ENCODE measurements at regions not wholly inside any gene's neighbourhood (a gene's known extent, or its start where the extent isn't known, plus 50 kb on each side); places are given as distances from the start of the nearest gene placed in this dataset.

- H3K27me3 Mint-ChIP-seq: no peaks in the 10 kb centered on the region
- H3K4me1 Mint-ChIP-seq: no peaks in the 10 kb centered on the region
- H3K9me3 Mint-ChIP-seq: peaks cover 11% of the 10 kb centered on the region
- no peak overlapping the region for H3K4me3 Mint-ChIP-seq
- H3K27ac Mint-ChIP-seq: no peak overlapping the region
- peaks cover 2% of the 10 kb centered on the region for H3K36me3 Mint-ChIP-seq
Measured at GRCh38 chr2:64393383-64394010, 60.5 kb upstream of the LGALSL start.

DNA sequence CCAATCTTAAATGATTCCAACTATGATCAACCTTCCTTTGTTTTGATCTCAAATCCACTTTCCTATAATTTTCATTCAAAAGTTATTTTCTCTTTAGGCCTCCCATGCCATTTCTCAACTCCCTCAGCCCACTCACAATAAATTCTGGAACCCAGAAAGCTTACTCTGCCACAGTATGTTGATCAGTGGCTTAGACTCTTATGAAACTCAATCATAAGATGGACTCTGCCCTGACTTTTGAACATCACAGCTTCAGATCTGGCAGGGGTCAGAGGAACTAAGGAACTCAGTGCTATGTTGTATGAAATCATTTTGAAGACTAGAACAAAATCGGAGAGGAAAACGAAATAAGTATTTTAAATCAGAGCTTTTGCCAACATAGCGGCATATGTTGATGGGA lies 59.8 kb upstream of the LGALSL start:
- H3K36me3 Mint-ChIP-seq: peaks cover 2% of the 10 kb centered on the region
- H3K9me3 Mint-ChIP-seq: peaks cover 11% of the 10 kb centered on the region
- H3K27ac Mint-ChIP-seq: no peak overlapping the region
- no peak overlapping the region for H3K4me3 Mint-ChIP-seq
- H3K4me1 Mint-ChIP-seq: no peaks in the 10 kb centered on the region
- peaks cover 1% of the 10 kb centered on the region for H3K27me3 Mint-ChIP-seq

- H3K27me3 Mint-ChIP-seq: peaks cover 1% of the 10 kb centered on the region
- H3K27ac Mint-ChIP-seq: no peak overlapping the region
- no peaks in the 10 kb centered on the region for H3K4me1 Mint-ChIP-seq
- H3K4me3 Mint-ChIP-seq: no peak overlapping the region
- no peaks in the 10 kb centered on the region for H3K36me3 Mint-ChIP-seq
- H3K9me3 Mint-ChIP-seq: peaks cover 2% of the 10 kb centered on the region
Measured at GRCh38 chr2:64396001-64396400, 58.0 kb upstream of the LGALSL start.

DNA sequence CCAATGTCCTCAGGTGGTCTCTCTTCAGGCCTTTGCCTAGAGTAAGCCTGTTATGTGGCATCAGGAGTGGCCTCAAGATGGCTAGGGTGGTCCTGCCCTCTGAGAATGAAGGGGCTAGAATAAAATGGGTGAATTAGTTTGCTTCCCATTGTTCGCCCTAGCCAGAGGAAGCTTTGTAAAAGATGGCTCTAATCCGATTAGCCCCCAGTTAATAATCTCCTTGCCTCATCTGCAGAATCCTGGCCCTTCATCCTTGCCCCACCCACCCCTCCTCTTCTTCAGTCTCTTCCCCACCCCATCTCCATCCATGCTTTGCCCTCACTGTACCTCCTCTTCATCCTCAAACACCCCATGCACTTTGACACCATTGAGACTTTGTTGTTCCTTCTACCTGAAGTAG lies 57.4 kb upstream of the LGALSL start:
- no peaks in the 10 kb centered on the region for H3K4me1 Mint-ChIP-seq
- H3K36me3 Mint-ChIP-seq: no peaks in the 10 kb centered on the region
- no peak overlapping the region for H3K4me3 Mint-ChIP-seq

GRCh38 chr2:64398516-64399129 lies 55.3 kb upstream of the LGALSL start:
- H3K36me3 Mint-ChIP-seq: no peaks in the 10 kb centered on the region
- no peak overlapping the region for H3K27ac Mint-ChIP-seq
- no peaks in the 10 kb centered on the region for H3K9me3 Mint-ChIP-seq

More for the DNA sequence above, 57.4 kb upstream of the LGALSL start:
- no peaks in the 10 kb centered on the region for H3K9me3 Mint-ChIP-seq
- H3K27me3 Mint-ChIP-seq: peaks cover 1% of the 10 kb centered on the region
- H3K27ac Mint-ChIP-seq: no peak overlapping the region

DNA sequence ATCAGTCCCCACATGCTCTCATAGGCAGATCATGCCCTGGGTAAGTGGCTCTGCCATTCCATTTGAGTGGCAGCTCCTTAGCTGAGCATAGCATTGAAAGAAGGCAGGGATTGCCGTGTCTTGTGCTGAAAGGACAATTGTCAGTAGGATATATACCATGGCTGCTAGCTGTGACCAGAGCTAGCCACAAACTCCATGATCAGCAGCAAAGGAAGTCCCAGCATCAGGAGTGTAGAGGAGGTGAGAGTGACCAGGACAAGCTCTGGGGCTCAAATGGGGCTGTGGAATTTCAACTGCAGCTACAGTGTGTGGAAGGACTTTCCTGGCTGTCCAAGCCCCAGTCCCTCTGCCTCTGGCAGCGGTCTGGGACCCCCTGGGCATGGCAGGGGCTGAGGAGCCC lies 54.4 kb upstream of the LGALSL start:
- peaks cover 1% of the 10 kb centered on the region for H3K27me3 Mint-ChIP-seq
- H3K4me1 Mint-ChIP-seq: no peaks in the 10 kb centered on the region
- H3K36me3 Mint-ChIP-seq: no peaks in the 10 kb centered on the region
- no peak overlapping the region for H3K4me3 Mint-ChIP-seq
- no peaks in the 10 kb centered on the region for H3K9me3 Mint-ChIP-seq
- H3K27ac Mint-ChIP-seq: no peak overlapping the region

More at GRCh38 chr2:64398516-64399129, 55.3 kb upstream of the LGALSL start:
- H3K27me3 Mint-ChIP-seq: peaks cover 1% of the 10 kb centered on the region
- no peak overlapping the region for H3K4me3 Mint-ChIP-seq
- H3K4me1 Mint-ChIP-seq: no peaks in the 10 kb centered on the region

- H3K27me3 Mint-ChIP-seq: peaks cover 1% of the 10 kb centered on the region
- no peak overlapping the region for H3K4me3 Mint-ChIP-seq
- H3K36me3 Mint-ChIP-seq: no peaks in the 10 kb centered on the region
- no peaks in the 10 kb centered on the region for H3K4me1 Mint-ChIP-seq
- no peaks in the 10 kb centered on the region for H3K9me3 Mint-ChIP-seq
- H3K27ac Mint-ChIP-seq: no peak overlapping the region
Measured at GRCh38 chr2:64400105-64400728, 53.7 kb upstream of the LGALSL start.

- Mint-ChIP-seq H3K36me3 (no peaks in the 10 kb centered on the region), H3K27ac (no peak overlapping the region), H3K4me3 (no peak overlapping the region), H3K4me1 (no peaks in the 10 kb centered on the region), H3K9me3 (no peaks in the 10 kb centered on the region), H3K27me3 (peaks cover 1% of the 10 kb centered on the region)
Measured at GRCh38 chr2:64400733-64401528, 53.0 kb upstream of the LGALSL start.

GRCh38 chr2:64401529-64401880 lies 52.5 kb upstream of the LGALSL start:
- Mint-ChIP-seq H3K9me3 (no peaks in the 10 kb centered on the region), H3K4me1 (no peaks in the 10 kb centered on the region)

DNA sequence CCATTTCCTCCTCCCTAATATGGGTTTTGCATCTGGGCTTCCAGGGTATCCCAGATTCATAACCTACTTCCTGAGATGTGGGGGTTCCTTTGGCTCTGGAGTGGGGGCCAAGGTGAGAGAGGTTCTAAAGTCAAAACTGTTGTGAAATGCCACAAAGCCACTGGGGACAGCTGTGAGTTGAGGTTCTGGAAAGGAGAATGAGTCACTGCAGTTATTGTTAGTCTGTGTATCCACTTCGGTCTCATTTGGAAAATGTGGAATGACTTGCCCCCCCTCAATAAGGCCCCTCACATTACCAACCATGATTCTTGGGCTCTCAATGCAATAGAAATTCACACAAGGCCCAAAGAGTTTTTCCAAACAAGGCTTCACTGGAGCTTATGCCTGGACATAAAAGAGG lies 51.1 kb upstream of the LGALSL start:
- peaks cover 1% of the 10 kb centered on the region for H3K27me3 Mint-ChIP-seq
- no peaks in the 10 kb centered on the region for H3K36me3 Mint-ChIP-seq
- H3K4me1 Mint-ChIP-seq: no peaks in the 10 kb centered on the region
- H3K4me3 Mint-ChIP-seq: no peak overlapping the region
- H3K9me3 Mint-ChIP-seq: no peaks in the 10 kb centered on the region
- no peak overlapping the region for H3K27ac Mint-ChIP-seq

More at GRCh38 chr2:64401529-64401880, 52.5 kb upstream of the LGALSL start:
- H3K36me3 Mint-ChIP-seq: no peaks in the 10 kb centered on the region
- no peak overlapping the region for H3K4me3 Mint-ChIP-seq
- H3K27me3 Mint-ChIP-seq: peaks cover 1% of the 10 kb centered on the region
- H3K27ac Mint-ChIP-seq: no peak overlapping the region

DNA sequence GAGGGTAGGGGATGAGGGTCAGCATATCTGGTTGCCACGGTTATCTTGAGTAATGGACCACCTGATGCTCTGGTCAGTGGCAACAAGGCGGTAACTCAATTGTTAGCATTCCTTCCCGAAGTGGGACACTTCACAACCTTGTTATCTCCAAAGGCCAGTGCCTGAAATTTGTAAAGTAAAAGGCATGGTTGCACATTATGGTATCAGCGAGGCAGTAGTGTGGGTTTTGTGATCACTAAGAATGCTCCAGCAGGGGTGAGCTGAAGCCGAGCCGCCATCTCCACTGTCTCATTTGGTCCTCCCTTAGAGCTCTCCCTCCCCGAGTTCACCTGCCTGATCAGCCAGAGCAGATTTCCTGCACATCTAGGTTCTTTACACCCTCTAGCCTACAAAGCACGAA lies 50.5 kb upstream of the LGALSL start:
- Mint-ChIP-seq H3K9me3 (no peaks in the 10 kb centered on the region), H3K27ac (no peak overlapping the region), H3K4me3 (no peak overlapping the region), H3K36me3 (no peaks in the 10 kb centered on the region), H3K27me3 (peaks cover 1% of the 10 kb centered on the region), H3K4me1 (no peaks in the 10 kb centered on the region)

DNA sequence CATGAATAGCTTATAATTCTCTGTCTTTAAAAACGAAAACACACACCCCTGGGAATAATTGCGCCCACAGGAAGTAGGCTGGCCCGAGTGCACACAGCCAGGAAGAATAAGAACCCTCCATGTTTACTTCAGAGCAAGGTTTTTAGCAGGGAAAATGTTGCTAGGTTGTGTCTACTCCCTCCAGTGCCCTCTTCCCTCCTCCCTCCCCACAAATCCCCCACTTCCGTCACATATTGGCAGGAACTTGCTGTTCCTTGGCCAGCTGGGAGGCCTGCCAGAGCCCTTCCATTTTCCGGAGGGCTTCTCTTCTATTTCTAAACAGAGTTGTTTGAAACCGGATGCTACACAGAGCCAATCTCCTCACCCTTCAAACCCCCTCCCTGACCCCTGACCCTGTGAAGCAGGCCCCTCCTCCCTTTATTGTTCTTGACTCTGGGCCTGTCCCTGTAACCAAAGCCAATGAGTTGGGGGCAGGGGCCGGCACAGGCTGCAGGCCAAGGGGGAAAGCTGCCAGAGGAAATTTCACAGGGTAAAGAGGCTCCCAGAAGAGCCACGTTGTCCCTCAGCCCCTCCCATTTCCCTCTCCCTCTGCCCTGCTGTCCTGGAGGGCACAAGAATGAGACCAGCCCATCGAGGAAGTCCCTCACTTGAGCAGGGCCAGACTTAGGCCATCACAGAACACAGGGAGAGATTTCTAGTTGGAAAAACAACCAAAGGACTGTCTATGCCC lies 49.8 kb upstream of the LGALSL start:
- Mint-ChIP-seq H3K27ac (no peak overlapping the region), H3K4me1 (no peaks in the 10 kb centered on the region), H3K27me3 (no peaks in the 10 kb centered on the region), H3K4me3 (no peak overlapping the region), H3K9me3 (no peaks in the 10 kb centered on the region), H3K36me3 (no peaks in the 10 kb centered on the region)
